ENCODE measurements at regions not wholly inside any gene's neighbourhood (a gene's known extent, or its start where the extent isn't known, plus 50 kb on each side); places are given as distances from the start of the nearest gene placed in this dataset.

- TF ChIP-seq CTCF (conservative IDR thresholded peaks at IDR 0.05; ENCODE audit: low read length): no peak
- DNase-seq (ENCODE audit: low read depth): no peak
- H3K4me3 ChIP-seq (ENCODE audit: low read length): no peak overlapping the region
These were observed 215.4 kb upstream of the PGRMC2 start for GRCh38 chr4:128502818-128503527.

DNA sequence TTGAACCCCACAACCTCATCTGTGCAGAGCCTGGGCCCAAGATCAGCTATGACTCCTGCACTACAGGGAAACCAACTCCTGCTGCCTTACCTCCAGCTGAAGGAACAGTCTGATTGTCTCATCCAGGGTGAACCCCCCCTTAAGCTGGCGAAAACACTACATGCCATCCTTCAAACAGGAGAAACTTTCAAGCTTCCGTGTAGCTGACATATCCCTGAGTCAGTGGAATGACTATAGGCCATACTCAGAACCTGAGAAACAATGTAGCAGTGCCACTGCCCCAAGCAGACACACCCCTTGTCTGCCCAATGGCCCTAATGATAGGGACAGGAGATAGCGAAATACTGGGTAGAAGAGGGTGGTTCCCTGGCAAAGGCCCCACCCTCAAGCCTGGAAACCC, 213.6 kb upstream of the PGRMC2 start:
- no peak for DNase-seq (ENCODE audit: low read depth)
- TF ChIP-seq CTCF (conservative IDR thresholded peaks at IDR 0.05; ENCODE audit: low read length): no peak
- no peak overlapping the region for H3K4me3 ChIP-seq (ENCODE audit: low read length)

GRCh38 chr4:128488055-128488705, 200.6 kb upstream of the PGRMC2 start:
- TF ChIP-seq CTCF (conservative IDR thresholded peaks at IDR 0.05; ENCODE audit: low read length): no peak
- no peak for DNase-seq (ENCODE audit: low read depth)
- H3K4me3 ChIP-seq (ENCODE audit: low read length): no peak overlapping the region

DNA sequence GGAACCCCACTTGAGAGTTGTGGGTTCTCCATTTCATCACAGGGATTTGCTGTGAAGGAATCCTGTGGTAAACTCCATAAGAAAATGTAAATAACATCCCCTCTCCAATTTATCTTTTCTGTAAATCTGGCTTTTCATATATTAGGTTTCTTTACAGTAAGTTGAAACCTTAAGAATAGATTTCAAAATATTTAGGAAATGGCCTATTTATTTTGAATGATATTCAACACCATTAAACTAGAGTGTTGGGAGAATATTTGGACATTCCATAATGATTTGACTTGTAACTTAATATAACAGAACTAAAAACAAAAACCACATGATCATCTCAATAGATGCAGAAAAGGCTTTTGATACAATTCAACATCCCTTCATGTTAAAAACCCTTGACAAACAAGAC, 197.3 kb upstream of the PGRMC2 start:
- no peak overlapping the region for H3K4me3 ChIP-seq (ENCODE audit: low read length)
- DNase-seq (ENCODE audit: low read depth): no peak
- TF ChIP-seq CTCF (conservative IDR thresholded peaks at IDR 0.05; ENCODE audit: low read length): no peak

DNA sequence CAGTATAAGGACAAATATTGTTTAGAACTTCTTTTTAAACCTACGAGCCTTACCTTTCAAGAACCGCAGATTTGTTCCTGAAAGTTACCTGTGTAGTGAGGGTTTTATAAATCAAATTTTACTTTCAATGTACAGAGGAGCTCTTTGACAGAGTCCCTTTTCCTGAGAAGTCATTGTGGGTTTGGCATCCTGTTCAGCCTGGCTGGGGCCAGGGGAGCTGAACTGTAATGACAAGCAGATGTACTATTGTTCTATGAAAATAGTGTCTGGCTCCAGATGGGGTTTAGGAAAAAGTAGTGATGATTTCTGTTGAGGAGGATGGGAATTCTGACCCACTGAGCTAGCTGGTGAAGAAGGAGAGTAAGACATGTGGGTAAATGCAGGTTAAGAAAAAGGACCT, 196.2 kb upstream of the PGRMC2 start:
- DNase-seq (ENCODE audit: low read depth): peak; percentile 84
- no peak for TF ChIP-seq CTCF (conservative IDR thresholded peaks at IDR 0.05; ENCODE audit: low read length)
- H3K4me3 ChIP-seq (ENCODE audit: low read length): no peak overlapping the region

GRCh38 chr4:128483041-128483440, 195.4 kb upstream of the PGRMC2 start:
- TF ChIP-seq CTCF (conservative IDR thresholded peaks at IDR 0.05; ENCODE audit: low read length): no peak
- no peak for DNase-seq (ENCODE audit: low read depth)
- no peak overlapping the region for H3K4me3 ChIP-seq (ENCODE audit: low read length)
